ENCODE measurements at regions not wholly inside any gene's neighbourhood (a gene's known extent, or its start where the extent isn't known, plus 50 kb on each side); places are given as distances from the start of the nearest gene placed in this dataset.
"Not testable (repeated sequence)": the region's sequence is repeated elsewhere in the genome, so short reads cannot be mapped to it uniquely, and the experiment has no call there.

DNA sequence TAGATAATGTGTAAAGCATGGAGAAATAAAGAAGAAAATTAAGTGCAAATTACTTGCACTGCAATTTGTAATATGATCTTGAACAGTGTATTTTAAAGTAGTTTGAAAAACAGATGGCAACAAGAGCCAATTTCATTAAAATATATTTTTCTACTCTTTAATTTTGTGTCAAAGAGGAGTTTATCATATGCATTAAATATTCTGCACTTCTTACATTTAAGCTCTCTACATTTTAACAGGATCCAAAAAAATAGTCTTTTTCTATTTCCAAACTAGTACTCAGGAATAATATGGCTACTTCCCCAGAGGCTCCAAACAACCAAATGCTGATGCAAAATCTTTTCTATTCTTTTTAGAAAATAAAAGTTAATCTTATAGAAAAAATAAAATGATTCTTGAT, 1221.5 kb downstream of the FSCB start:
- TF ChIP-seq CTCF (IDR thresholded peaks at IDR 0.05) (no peak), POLR2A (IDR thresholded peaks at IDR 0.05) (no peak)
- DNase-seq (ENCODE audit: low spot score in 2 of 2) = no peak
- intact Hi-C loops (cut with DNase I; ENCODE audit: low total_unique reads) = no loop called here
- no peak overlapping the region for H3K4me3 ChIP-seq (ENCODE audit: low read depth, poor library complexity, severe bottlenecking)

GRCh38 chr14:43260056-43260455, 1247.0 kb downstream of the FSCB start:
- WGBS, 2 donors = 87 to 92% methylated on average over 4 of the region's 4 CpGs
- TF ChIP-seq CTCF (IDR thresholded peaks at IDR 0.05) (no peak), POLR2A (IDR thresholded peaks at IDR 0.05) (no peak)
- H3K4me3 ChIP-seq (ENCODE audit: low read depth, poor library complexity, severe bottlenecking) = no peak overlapping the region
- intact Hi-C loops (cut with DNase I; ENCODE audit: low total_unique reads) = no loop called here
- DNase-seq (ENCODE audit: low spot score in 2 of 2) = no peak

- no peak for TF ChIP-seq CTCF (IDR thresholded peaks at IDR 0.05)
- TF ChIP-seq POLR2A (IDR thresholded peaks at IDR 0.05) = no peak
- intact Hi-C loops (cut with DNase I; ENCODE audit: low total_unique reads) = no loop called here
- H3K4me3 ChIP-seq (ENCODE audit: low read depth, poor library complexity, severe bottlenecking) = no peak overlapping the region
- WGBS, 2 donors = 62 to 63% methylated on average over 2 of the region's 2 CpGs
- DNase-seq (ENCODE audit: low spot score in 2 of 2) = no peak
Observed at GRCh38 chr14:43258396-43258795, 1248.7 kb downstream of the FSCB start.

DNA sequence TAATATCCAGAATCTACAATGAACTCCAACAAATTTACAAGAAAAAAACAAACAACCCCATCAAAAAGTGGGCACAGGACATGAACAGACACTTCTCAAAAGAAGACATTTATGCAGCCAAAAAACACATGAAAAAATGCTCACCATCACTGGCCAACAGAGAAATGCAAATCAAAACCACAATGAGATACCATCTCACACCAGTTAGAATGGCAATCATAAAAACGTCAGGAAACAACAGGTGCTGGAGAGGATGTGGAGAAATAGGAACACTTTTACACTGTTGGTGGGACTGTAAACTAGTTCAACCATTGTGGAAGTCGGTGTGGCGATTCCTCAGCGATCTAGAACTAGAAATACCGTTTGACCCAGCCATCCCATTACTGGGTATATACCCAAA, 1250.1 kb downstream of the FSCB start:
- DNase-seq (ENCODE audit: low spot score in 2 of 2); H3K4me3 ChIP-seq (ENCODE audit: low read depth, poor library complexity, severe bottlenecking); intact Hi-C loops (cut with DNase I; ENCODE audit: low total_unique reads): not testable (repeated sequence)
- 84 to 89% methylated on average over 5 of the region's 5 CpGs for WGBS, 2 donors

GRCh38 chr14:43252866-43253265, 1254.2 kb downstream of the FSCB start:
- H3K4me3 ChIP-seq (ENCODE audit: low read depth, poor library complexity, severe bottlenecking) = no peak overlapping the region
- 92 to 93% methylated on average over 6 of the region's 6 CpGs for WGBS, 2 donors
- TF ChIP-seq POLR2A (IDR thresholded peaks at IDR 0.05) (no peak), CTCF (IDR thresholded peaks at IDR 0.05) (no peak)
- intact Hi-C loops (cut with DNase I; ENCODE audit: low total_unique reads) = no loop called here
- DNase-seq (ENCODE audit: low spot score in 2 of 2) = no peak

DNA sequence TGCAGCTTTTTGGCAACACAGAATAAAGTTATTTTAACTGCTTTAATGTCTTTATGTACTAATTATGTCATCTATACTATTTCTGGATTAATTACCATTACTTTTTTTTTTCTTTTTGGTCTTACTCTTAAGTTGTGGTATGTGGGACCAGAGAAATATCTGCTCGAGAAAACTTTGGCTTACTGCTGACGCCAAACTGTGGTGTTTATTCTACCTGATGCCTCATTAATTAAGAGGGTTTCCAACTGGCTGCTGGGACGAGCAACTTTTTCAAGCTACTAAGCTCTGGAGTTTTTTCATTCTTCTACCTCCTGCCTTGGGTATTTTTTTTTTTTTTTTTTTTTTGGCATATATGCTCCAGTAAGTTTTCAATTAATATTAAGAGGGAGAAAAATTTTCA, 1257.5 kb downstream of the FSCB start:
- intact Hi-C loops (cut with DNase I; ENCODE audit: low total_unique reads) = no loop called here
- DNase-seq (ENCODE audit: low spot score in 2 of 2) = no peak
- TF ChIP-seq CTCF (IDR thresholded peaks at IDR 0.05) = no peak
- TF ChIP-seq POLR2A (IDR thresholded peaks at IDR 0.05) = no peak
- WGBS, 2 donors = 37 to 43% methylated on average over 3 of the region's 3 CpGs
- no peak overlapping the region for H3K4me3 ChIP-seq (ENCODE audit: low read depth, poor library complexity, severe bottlenecking)

Measured in lower leg skin (tissue), 4 donors.